ENCODE measurements at regions not wholly inside any gene's neighbourhood (a gene's known extent, or its start where the extent isn't known, plus 50 kb on each side); places are given as distances from the start of the nearest gene placed in this dataset.

- Histone ChIP-seq H3K27ac (ENCODE audit: low read depth, low read length) (no peak overlapping the region), H4K20me1 (ENCODE audit: control insufficient read depth, insufficient read depth, low read depth, low read length) (no peaks in the 10 kb centered on the region), H3K4me3 (ENCODE audit: low read length) (no peak overlapping the region), H3K9me3 (ENCODE audit: control insufficient read depth, insufficient read depth, low read length) (no peaks in the 10 kb centered on the region), H3F3A (ENCODE audit: control insufficient read depth, insufficient read depth) (no peaks in the 10 kb centered on the region), H3K79me2 (ENCODE audit: control insufficient read depth, low read length) (no peaks in the 10 kb centered on the region), H3K36me3 (ENCODE audit: control insufficient read depth, low read length) (no peaks in the 10 kb centered on the region), H3K9me2 (replicated peaks; ENCODE audit: control insufficient read depth, low read length) (no peaks in the 10 kb centered on the region), H3K4me2 (ENCODE audit: low read length) (no peak overlapping the region), H3K4me1 (ENCODE audit: control insufficient read depth, low read length) (no peaks in the 10 kb centered on the region), H3K27me3 (ENCODE audit: control insufficient read depth, low read length) (no peaks in the 10 kb centered on the region)
- TF ChIP-seq EZH2phosphoT487 (IDR thresholded peaks at IDR 0.05; ENCODE audit: borderline replicate concordance, low read length) (no peak), CTCF (IDR thresholded peaks at IDR 0.05; ENCODE audit: low read depth, low read length, poor library complexity, severe bottlenecking) (no peak)
Observed at GRCh38 chr12:19941096-19941495, 427.2 kb upstream of the PDE3A start.

- no peak for TF ChIP-seq EZH2phosphoT487 (IDR thresholded peaks at IDR 0.05; ENCODE audit: borderline replicate concordance, low read length)
- TF ChIP-seq CTCF (IDR thresholded peaks at IDR 0.05; ENCODE audit: low read depth, low read length, poor library complexity, severe bottlenecking): no peak
- Histone ChIP-seq H3K4me1 (ENCODE audit: control insufficient read depth, low read length) (no peaks in the 10 kb centered on the region), H3K27ac (ENCODE audit: low read depth, low read length) (no peak overlapping the region), H4K20me1 (ENCODE audit: control insufficient read depth, insufficient read depth, low read depth, low read length) (no peaks in the 10 kb centered on the region), H3K9me2 (replicated peaks; ENCODE audit: control insufficient read depth, low read length) (no peaks in the 10 kb centered on the region), H3K4me3 (ENCODE audit: low read length) (no peak overlapping the region), H3F3A (ENCODE audit: control insufficient read depth, insufficient read depth) (no peaks in the 10 kb centered on the region), H3K27me3 (ENCODE audit: control insufficient read depth, low read length) (no peaks in the 10 kb centered on the region), H3K4me2 (ENCODE audit: low read length) (no peak overlapping the region), H3K79me2 (ENCODE audit: control insufficient read depth, low read length) (no peaks in the 10 kb centered on the region), H3K36me3 (ENCODE audit: control insufficient read depth, low read length) (no peaks in the 10 kb centered on the region), H3K9me3 (ENCODE audit: control insufficient read depth, insufficient read depth, low read length) (no peaks in the 10 kb centered on the region)
Observed at GRCh38 chr12:19945559-19946435, 422.5 kb upstream of the PDE3A start.

GRCh38 chr12:19946550-19946949 lies 421.8 kb upstream of the PDE3A start:
- H3K4me2 ChIP-seq (ENCODE audit: low read length): no peak overlapping the region
- H3K36me3 ChIP-seq (ENCODE audit: control insufficient read depth, low read length): no peaks in the 10 kb centered on the region
- no peaks in the 10 kb centered on the region for H3K27me3 ChIP-seq (ENCODE audit: control insufficient read depth, low read length)
- no peaks in the 10 kb centered on the region for H4K20me1 ChIP-seq (ENCODE audit: control insufficient read depth, insufficient read depth, low read depth, low read length)
- no peaks in the 10 kb centered on the region for H3K9me2 ChIP-seq (replicated peaks; ENCODE audit: control insufficient read depth, low read length)
- H3K27ac ChIP-seq (ENCODE audit: low read depth, low read length): no peak overlapping the region
- no peak for TF ChIP-seq EZH2phosphoT487 (IDR thresholded peaks at IDR 0.05; ENCODE audit: borderline replicate concordance, low read length)
- no peak for TF ChIP-seq CTCF (IDR thresholded peaks at IDR 0.05; ENCODE audit: low read depth, low read length, poor library complexity, severe bottlenecking)
- no peaks in the 10 kb centered on the region for H3K4me1 ChIP-seq (ENCODE audit: control insufficient read depth, low read length)
- H3K79me2 ChIP-seq (ENCODE audit: control insufficient read depth, low read length): no peaks in the 10 kb centered on the region
- no peak overlapping the region for H3K4me3 ChIP-seq (ENCODE audit: low read length)
- H3F3A ChIP-seq (ENCODE audit: control insufficient read depth, insufficient read depth): no peaks in the 10 kb centered on the region
- H3K9me3 ChIP-seq (ENCODE audit: control insufficient read depth, insufficient read depth, low read length): no peaks in the 10 kb centered on the region
